GM12873 (cell line): ENCODE measurements at regions not wholly inside any gene's neighbourhood (a gene's known extent, or its start where the extent isn't known, plus 50 kb on each side); places are given as distances from the start of the nearest gene placed in this dataset.

Experiments
- TF ChIP-seq, protein P1 (sequence below): IDR thresholded peaks from 2 replicates; pipeline ENCODE4 v1.5.1; 2012; ENCODE audit warnings: low read depth, mild to moderate bottlenecking, moderate library complexity, low read length, control low read depth; ENCODE audit not compliant: insufficient read depth; ENCODE audit errors: missing control alignments

DNA sequence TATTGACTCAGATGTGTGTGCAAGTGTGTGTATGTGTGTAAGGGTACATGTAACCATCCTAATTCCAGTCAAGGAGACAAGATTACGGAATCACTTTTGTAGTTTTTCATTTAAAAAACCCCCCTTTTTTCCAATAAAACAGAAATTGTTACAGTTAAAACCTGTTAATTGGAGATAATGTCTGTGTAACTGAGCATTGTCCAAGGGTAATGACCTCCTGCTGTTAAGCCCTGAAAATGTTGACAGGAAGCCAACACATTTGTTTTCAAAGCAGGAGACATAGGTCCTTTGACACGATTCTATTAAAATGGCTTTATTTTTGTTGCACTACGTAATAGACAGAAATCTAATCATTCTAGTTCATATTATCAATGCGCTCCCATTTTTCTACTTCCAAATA is 457.3 kb upstream of the ARRDC3 start:
- TF ChIP-seq, protein P1, sequence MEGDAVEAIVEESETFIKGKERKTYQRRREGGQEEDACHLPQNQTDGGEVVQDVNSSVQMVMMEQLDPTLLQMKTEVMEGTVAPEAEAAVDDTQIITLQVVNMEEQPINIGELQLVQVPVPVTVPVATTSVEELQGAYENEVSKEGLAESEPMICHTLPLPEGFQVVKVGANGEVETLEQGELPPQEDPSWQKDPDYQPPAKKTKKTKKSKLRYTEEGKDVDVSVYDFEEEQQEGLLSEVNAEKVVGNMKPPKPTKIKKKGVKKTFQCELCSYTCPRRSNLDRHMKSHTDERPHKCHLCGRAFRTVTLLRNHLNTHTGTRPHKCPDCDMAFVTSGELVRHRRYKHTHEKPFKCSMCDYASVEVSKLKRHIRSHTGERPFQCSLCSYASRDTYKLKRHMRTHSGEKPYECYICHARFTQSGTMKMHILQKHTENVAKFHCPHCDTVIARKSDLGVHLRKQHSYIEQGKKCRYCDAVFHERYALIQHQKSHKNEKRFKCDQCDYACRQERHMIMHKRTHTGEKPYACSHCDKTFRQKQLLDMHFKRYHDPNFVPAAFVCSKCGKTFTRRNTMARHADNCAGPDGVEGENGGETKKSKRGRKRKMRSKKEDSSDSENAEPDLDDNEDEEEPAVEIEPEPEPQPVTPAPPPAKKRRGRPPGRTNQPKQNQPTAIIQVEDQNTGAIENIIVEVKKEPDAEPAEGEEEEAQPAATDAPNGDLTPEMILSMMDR = no peak

DNA sequence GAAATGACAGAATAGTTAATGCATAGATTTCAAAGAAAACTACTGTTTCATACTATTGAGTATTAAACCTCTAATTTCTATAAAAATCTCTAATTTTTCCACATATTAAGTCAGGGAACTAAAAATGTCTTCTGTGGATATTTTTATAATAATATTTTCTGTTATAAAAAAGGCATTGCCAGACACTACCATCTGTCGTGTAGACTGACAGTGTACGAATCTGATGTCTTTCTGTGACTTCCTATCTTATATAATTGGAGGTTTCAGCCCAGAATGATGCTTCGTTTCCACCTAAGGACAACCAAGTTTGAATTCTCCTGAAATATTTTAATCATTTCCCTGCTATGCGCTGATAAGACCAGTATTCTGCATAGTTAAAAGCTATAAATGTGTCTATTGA is 456.6 kb upstream of the ARRDC3 start:
- TF ChIP-seq, protein P1 = no peak

DNA sequence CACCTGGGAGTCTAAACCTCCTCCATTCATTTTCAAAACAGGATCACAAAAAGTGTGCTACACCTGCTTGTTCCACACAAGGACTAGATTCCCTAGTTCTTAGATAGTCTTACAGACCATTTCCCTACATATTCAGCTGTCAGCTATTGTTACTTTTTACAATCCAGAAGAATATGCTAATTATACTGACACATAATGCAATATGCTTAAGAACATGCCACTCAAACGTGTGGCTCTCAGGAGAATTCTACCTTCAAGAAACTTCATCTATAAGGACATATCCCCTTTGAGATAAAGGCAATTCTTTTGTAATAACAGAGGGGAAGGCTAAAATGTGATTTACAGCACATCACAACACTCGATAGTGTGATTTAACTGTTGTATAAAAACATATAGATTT is 456.1 kb upstream of the ARRDC3 start:
- TF ChIP-seq, protein P1 = no peak

DNA sequence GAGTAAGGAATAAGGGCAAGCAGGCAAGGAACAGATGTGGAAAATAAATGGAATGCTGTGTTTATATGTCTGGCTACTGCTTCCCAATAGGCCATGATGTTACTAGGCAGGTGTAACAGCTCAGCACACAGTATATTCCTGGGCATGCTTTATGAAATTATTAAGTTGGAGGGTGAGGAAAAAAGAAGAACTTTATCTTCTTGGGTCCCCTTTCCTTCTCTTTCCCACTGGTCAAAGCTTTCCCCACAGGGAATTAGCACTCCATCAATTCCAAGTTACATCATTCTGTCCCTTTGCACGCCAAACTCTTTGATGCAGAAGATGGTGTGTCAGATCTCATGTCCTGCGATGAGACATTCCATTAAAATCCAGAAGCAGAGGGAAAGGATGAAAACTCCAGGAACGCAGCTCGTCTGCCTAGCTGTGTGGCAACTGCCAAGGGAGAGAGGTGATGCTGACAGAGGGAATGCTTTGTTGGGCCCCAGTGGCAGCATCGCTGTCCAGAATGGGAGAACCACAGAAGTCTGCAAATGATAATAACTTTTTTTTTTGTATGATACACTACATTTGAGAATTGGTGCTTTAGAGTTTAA is 447.3 kb upstream of the ARRDC3 start:
- TF ChIP-seq, protein P1 = no peak

DNA sequence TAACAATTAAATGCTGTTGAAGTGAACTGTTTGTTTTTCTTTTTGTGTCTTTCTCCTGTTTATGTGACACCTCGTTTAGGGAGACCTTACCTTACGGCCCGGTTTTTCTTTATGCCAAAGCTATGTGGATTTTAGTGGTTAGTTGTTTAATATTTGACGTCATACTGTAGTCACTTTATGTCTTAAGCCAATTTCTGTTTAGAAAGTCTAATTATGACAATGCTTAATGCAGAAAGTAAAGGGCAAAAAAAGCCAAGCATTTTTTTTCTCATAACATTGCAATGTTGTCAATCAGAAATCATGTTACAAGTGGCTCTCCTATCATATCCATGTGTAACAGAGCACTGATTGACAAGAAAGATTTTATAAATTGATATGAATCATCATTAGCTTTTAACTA is 442.5 kb upstream of the ARRDC3 start:
- TF ChIP-seq, protein P1 = no peak

DNA sequence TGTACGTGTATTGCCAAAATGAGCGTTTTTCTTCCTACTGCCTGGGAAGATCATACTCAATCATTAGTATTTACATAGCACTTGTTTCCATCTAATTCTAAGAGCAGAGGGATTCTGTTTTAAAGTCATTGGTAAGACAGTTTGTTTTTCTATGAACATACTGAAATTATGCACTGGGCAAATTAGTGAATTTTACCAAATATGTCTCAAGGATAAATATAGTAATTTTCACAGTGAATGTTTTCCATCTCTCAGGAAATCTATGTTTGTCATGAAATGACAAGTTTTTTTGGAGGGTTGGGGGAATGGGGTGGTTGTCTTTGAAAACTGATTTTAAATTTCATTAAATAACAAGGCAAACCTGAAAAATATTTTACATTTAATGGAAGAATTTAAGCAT is 441.3 kb upstream of the ARRDC3 start:
- TF ChIP-seq, protein P1 = no peak

DNA sequence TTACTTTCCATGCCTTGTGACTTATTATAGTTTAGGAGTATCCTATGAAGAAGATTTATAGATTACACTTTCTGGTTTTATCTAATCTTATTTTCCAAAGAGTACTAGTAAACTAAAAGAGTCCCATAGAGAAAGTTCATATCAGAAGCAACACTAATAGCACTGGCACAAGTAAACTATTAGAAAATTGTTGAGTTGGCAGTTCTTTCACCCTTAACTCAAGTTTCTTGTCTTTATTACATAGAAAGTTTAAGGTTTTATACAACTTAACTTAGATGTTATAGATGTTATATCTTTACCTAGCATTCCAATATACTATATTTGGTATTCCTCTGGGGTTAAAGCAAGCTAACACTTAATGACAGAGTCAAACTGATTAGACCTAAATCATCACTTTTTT is 437.8 kb upstream of the ARRDC3 start:
- TF ChIP-seq, protein P1 = no peak
